Choroid plexus epithelial cell (primary cell): ENCODE measurements at regions not wholly inside any gene's neighbourhood (a gene's known extent, or its start where the extent isn't known, plus 50 kb on each side); places are given as distances from the start of the nearest gene placed in this dataset.

Experiments used
- DNase-seq: peaks from one replicate; pipeline ENCODE4 v3.0.0-alpha.2; 2010; ENCODE audit warnings: low read depth
- H3K4me3 ChIP-seq: 2 replicates; pipeline ENCODE4 v1.5.1; 2011; ENCODE audit warnings: low read depth, mild to moderate bottlenecking, control low read depth, low read length, moderate library complexity
- CTCF ChIP-seq: conservative IDR thresholded peaks from 2 replicates; pipeline ENCODE4 v1.5.1; 2011; ENCODE audit warnings: low read depth, mild to moderate bottlenecking, control low read depth, inconsistent platforms, low read length, moderate library complexity

DNA sequence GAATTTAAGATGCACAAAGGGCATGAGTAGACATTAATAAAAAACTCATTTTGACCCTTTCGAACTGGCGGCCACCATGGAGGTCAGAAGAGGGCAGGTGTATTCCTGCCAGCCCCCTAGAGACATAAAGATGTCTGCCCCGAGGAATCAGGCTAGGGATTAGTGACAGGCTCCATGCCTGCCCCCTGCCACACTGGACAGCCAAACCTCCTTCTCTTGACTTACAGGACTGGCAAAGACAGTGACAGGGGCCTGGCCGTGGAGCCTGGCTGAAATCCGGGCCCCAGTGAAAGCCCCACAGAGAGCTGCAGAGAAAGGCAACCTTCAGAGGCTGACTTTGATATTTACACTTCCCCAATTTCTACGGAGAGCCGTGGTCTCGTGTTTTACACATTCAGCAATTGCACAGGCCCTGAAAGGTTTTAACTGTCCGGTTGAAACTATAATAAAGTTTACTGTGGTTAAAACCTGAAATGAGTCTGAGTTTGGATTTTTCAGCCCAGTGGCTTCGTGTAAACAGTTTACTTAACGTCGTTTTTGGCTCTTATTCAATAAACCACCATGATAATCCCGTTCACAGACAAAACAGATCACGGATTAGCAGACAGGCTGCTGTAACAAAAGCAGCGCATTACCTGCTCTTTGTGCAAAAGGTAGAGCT lies 243.9 kb upstream of the MYOCD start:
- H3K4me3 ChIP-seq, result no peak overlapping the region
- no peak for DNase-seq
- TF ChIP-seq CTCF, result no peak

- no peak for DNase-seq
- no peak overlapping the region for H3K4me3 ChIP-seq
- no peak for TF ChIP-seq CTCF
These were observed 243.0 kb upstream of the MYOCD start for GRCh38 chr17:12422651-12423050.

DNA sequence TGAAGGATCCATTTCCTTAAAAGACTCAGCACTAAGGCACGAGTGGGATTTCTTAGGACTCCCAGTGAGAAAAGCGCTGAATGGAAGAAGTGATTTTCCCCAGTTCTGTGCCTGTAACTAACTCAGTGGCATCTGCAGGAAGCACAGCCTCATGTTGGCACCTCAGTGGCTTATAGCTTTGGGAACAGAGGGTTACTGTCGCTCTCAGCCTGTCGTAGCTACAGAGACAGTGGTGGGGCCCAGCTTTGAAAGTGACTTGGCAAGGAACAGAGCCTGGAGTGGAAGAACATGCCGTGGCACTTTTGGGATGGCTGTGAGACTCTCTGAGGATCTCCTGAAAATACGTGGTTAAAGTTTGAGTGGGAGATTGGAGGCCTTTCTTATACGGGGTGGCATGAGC lies 242.4 kb upstream of the MYOCD start:
- DNase-seq, result no peak
- no peak for TF ChIP-seq CTCF
- H3K4me3 ChIP-seq, result no peak overlapping the region

DNA sequence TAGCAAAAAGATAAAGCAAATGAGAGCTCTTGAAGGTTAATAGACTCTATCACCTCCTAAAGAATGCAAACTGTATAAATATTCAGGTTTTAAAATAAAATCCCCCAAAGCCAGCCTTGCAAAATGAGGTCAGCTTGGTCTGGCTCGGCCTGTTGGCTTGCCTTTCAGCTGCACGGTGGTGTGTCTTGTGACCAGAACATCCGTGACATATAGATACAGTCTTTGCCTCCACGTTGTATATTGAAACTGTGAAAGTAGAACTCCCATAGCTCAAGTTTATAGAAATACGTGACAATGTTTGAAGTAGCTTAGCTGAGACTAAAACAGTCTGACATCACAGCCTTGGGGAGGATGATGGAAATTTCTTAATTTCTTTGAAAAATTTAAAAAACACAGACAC lies 236.6 kb upstream of the MYOCD start:
- no peak for DNase-seq
- no peak for TF ChIP-seq CTCF
- no peak overlapping the region for H3K4me3 ChIP-seq

- TF ChIP-seq CTCF, result no peak
- no peak for DNase-seq
- H3K4me3 ChIP-seq, result no peak overlapping the region
These were observed 234.5 kb upstream of the MYOCD start for GRCh38 chr17:12431188-12431587.

DNA sequence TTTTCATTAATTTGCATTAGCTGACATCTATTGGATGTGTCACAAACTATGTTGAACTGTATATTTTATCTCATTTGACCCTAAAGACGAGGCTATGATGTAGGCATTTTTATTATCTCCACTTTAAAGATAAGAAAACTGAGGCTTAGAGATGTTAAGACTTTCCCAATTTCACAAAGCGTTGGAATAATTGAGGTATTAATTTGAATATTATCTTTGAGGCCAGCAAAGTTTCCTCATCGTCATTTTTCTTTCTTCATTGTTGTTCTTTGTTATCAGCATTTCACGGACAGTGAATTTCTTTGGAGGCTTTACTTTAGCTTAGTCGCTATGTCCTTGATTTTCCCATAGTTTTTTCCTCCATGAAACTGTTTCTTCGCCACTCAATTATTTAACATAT lies 227.5 kb upstream of the MYOCD start:
- TF ChIP-seq CTCF, result no peak
- no peak for DNase-seq
- no peak overlapping the region for H3K4me3 ChIP-seq

DNA sequence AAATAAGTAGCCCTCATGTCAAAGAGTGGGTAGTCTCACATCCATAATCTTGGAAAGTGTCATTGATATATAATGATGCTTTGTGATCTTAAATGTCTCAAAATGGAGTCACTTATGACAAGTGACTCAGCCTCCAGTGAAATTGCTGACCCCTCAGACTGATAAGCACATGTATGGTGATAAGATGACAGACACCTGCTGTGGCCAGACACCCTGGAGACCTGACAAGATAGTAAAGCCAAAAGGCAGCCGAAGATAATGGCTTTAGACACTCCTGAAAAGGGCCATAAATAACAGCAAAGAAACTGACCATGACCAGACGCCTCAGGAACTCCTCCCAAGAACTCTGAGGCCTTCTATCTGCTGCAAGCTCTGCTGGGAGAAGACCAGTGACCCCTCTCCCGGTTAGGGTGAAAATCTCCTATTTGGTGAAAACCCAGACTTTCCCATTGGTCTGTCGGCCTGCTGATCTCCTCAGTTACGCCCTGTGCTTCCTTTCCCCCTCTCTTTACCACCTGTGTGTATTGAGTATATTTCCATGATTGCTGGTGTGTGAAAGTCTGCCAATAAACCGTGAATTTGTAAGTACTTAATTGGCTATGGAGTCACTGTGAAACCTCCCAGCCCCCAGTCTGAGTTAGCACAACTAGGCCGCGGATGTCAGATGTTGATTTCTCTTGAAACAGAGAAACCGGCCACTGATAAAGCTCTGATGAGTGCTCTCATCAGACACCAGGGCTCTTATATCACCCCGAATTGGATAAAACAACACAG lies 226.7 kb upstream of the MYOCD start:
- no peak overlapping the region for H3K4me3 ChIP-seq
- no peak for TF ChIP-seq CTCF
- no peak for DNase-seq
